Left forelimb (tissue), 1 donor: ENCODE measurements at regions not wholly inside any gene's neighbourhood (a gene's known extent, or its start where the extent isn't known, plus 50 kb on each side); places are given as distances from the start of the nearest gene placed in this dataset.

Source experiments
- DNase-seq: peaks from one replicate; pipeline ENCODE4 v3.0.0-alpha.2; 2018; ENCODE audit warnings: low spot score

- DNase-seq, result no peak
Observed at GRCh38 chr2:70036290-70036689, 51.0 kb upstream of the PCBP1 start.

GRCh38 chr2:70035344-70035844 lies 51.9 kb upstream of the PCBP1 start:
- no peak for DNase-seq

- no peak for DNase-seq
Observed at GRCh38 chr2:70030724-70031420, 56.4 kb upstream of the PCBP1 start.

GRCh38 chr2:70029814-70030409 lies 57.4 kb upstream of the PCBP1 start:
- DNase-seq, result peak; percentile 78

- no peak for DNase-seq
Observed at GRCh38 chr2:70024284-70024683, 62.9 kb upstream of the ASPRV1 start.

GRCh38 chr2:70019096-70019495 lies 57.7 kb upstream of the ASPRV1 start:
- DNase-seq, result no peak

- no peak for DNase-seq
Observed at GRCh38 chr2:70017962-70018361, 56.5 kb upstream of the ASPRV1 start.

GRCh38 chr2:70014959-70015358 lies 53.5 kb upstream of the ASPRV1 start:
- DNase-seq, result no peak

GRCh38 chr2:70012887-70013286 lies 51.5 kb upstream of the ASPRV1 start:
- no peak for DNase-seq

GRCh38 chr2:70011786-70012185 lies 50.4 kb upstream of the ASPRV1 start:
- DNase-seq, result no peak

GRCh38 chr2:70011335-70011734 lies 49.9 kb upstream of the ASPRV1 start:
- no peak for DNase-seq
